GM19099 (cell line): ENCODE measurements at regions not wholly inside any gene's neighbourhood (a gene's known extent, or its start where the extent isn't known, plus 50 kb on each side); places are given as distances from the start of the nearest gene placed in this dataset.

Source experiments
- POLR2A ChIP-seq: IDR thresholded peaks from 3 replicates; pipeline ENCODE4 v1.6.1; 2011; ENCODE audit warnings: low read depth; ENCODE audit not compliant: insufficient read length; ENCODE audit errors: extremely low read depth

DNA sequence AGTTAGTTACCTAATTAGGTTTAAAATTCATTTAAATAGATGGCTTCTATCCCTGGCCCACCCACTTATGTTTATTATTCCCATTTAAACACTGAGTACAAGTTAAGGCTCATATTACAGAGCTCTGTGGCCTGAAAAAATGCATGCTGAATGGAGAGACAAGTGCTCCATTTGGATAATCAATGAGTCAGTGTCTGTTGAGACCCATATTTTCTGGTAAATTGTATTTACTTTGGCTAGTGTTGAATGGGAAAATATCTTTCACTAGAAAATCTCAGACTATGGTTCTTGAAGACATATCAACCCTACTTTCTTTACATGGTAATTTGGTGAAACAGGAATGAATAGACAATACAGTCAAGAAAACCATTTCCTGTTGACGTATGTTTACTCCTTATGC lies 356.0 kb downstream of the S1PR1 start:
- no peak for TF ChIP-seq POLR2A

DNA sequence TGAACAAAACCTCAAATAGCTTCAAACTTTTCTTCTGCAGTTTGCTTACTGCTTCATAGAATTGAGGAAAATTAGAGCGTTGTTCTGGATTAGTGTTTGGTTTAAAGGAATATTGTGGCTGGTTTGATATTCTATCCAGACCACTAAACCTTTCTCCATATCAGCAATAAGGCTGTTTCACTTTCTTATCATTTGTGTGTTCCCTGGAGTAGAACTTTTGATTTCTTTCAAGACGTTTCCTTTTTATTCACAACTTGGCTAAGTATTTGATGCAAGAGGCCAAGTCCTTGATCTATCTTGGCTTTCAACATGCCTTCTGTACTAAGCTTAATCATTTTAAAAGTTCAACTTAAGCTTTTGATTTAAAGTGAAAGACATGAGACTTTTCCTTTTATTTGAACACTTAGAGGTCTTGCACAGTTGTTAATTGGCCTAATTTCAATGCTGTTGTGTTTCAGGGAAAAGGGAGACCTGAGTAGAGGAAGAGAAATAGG lies 359.1 kb downstream of the S1PR1 start:
- no peak for TF ChIP-seq POLR2A

DNA sequence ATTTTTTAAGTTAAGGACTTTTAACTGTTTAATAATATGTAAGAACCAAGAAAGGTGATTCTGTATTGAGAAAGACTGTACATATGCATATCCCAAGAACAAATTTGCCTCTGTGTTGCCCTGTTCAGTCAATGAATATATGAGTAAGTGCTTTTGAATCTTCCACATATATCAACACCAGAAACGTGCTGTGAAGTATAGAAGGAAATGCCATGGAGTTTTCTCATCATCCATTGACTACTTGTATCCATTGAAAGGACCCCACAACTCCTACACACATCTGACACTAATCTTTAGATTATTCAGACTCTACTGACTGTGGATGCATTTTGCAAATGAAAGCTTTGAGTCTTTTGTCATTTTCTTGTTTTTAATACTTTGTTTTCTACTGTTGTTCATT lies 366.9 kb downstream of the S1PR1 start:
- no peak for TF ChIP-seq POLR2A

DNA sequence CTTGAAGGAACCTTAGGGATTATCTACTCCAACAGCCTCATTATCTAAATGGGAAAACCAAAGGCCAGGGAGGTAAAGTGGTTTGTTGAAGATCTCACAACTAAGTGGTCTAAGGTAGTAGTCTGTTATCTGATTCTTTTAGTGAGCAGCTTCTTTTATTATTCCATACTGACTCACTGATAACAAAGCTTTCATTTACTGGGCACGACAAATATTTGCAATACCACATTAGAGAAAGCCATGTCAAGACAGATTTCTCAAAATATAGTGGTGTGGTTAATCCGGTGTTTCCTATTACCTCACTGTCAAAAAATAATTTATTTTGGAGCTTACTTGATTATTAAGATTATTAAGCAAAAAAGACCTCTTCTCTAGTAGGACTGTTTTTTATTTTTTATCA lies 369.1 kb downstream of the S1PR1 start:
- TF ChIP-seq POLR2A = no peak

DNA sequence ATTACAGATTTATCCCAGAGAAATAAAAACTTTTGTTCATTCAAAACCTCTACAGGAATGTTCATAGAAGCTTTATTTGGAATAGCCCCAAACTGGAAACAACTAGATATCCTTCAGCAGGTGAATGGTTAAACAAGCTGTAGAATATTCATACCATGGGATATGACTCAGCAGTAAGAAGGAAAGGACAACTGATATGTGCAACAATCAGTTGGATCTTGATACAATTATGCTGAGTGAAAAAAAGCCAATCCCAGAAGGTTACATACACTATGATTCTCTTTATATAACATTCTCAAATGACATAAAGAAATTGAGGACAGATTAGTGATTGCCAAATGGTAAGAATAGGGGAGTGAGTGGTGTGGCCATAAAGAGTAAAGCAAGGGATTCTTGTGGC lies 376.7 kb downstream of the S1PR1 start:
- TF ChIP-seq POLR2A = no peak

DNA sequence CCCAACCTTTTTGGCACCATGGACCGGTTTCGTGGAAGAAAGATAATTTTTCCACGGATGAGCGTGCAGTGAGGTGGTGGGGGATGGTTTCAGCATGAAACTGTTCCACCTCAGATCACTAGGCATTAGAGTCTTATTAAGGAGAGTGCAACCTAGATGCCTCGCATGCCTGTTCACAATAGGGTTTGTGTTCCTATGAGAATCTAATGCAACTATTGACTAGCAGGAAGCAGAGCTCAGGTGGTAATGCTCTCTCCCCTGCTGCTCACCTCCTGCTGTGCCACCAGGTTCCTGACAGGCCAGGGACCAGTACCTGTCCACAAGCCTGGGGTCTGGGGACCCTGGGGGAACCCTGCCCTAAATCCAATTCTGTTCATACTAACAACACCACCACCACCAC lies 377.8 kb downstream of the OLFM3 start:
- no peak for TF ChIP-seq POLR2A

DNA sequence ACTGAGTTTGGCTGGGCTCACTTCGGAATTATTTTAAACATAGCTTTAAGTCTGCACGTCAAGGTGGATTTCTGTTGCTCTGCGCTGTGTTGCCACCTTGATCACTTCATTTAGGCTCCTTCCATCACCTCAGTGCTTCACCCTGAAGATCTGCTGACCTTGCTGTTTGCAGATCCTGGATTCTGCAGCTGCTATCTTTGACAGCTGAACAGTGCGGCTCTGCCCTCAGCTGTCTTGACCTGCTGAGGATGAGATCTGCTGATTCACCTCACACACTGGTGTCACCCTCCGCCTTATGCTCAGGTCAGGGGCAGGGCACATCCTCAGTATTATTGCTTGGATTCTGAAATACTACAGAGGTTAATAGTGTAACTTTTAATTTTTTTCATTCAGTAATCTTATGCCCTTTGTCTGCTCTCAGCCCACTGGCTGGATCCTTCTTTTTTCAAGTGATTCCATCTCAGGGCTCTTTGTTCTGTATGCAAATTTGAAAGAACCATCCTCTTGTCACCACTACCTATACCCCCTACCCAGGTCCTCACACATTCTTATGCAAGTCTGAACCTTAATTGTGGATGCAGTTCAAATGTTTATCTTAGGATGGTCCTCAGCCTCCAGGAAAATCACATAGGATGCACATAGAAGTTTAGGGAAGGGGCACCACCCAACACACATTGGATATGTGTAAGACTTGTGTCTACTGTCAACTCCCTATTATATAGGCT lies 364.0 kb downstream of the OLFM3 start:
- no peak for TF ChIP-seq POLR2A

DNA sequence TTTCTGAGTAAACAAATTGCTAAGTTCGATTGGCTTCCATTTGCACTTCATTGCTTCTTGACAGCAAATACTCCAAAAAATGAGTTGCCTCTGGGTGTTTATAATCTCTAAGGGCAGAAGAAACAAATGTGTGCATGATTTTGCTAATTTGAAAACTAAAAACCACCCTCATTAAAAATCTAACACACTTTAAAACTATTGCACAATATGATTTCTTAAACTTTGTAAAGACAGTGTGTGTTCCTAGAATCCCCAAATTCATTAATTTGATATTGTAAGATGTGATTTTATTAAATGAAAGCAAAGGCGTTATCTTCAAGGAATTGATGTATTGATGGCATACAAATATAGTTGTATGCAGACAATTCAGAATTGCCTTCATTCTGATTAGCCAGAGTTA lies 350.9 kb downstream of the OLFM3 start:
- TF ChIP-seq POLR2A = no peak

DNA sequence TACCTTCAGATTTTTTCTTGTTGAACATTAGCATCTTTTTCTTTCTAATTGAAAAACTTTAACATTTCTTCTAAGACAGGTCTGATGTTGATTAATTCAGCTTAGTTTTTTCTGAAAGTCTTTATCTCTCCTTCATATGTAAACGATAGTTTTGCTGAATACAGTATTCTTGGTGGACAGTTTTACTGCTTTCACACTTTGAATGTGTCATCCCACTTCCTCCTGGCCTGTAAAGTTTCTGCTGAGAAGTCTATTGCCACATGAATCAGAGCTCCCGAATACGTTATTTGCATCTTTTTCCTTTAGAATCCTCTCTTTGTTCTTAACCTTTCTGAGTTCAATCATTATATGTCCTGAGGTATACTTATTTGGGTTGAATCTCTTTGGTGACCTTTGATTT lies 344.2 kb downstream of the OLFM3 start:
- TF ChIP-seq POLR2A = no peak

DNA sequence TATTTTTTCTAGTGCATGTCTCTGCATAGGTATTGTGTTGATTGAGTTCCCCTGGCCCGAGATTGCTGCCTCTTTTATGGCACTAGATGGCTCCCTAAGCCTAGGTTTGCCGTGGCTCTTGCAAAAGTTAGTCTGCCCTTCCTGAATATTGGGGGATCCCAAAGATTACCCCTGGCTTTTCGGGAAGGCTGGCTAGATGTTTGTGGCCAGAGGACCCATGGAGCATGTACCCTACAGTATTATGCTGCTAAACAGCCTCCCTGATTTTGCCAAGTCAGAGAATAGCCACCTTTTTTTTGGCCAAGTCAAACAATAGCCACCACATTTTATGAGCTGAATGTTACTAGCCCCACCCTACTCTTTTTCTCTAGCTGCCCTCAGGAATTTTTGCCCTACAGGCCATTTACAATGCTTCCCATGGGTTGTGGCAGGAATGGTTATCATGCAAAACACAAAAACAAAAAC lies 343.2 kb downstream of the OLFM3 start:
- TF ChIP-seq POLR2A = no peak

DNA sequence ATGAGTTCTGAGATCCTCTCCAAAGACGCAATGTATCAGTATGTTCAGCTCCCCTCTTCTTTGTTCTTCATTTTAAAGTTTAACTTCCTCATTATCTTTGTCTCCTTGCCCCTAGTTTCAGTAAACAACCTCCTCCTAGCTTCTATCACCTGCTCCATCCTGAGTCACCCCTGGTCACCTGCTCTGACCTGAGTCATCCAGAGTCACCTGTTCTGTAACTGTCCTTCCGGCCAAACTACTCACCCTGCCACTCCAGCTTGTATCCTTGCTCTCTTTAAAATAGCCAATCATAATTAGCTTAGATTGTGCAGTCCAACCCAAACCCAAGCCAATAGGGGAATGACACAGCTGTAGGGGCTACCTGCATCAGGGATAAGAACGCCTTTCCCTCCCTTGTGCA lies 332.0 kb downstream of the OLFM3 start:
- TF ChIP-seq POLR2A = no peak

DNA sequence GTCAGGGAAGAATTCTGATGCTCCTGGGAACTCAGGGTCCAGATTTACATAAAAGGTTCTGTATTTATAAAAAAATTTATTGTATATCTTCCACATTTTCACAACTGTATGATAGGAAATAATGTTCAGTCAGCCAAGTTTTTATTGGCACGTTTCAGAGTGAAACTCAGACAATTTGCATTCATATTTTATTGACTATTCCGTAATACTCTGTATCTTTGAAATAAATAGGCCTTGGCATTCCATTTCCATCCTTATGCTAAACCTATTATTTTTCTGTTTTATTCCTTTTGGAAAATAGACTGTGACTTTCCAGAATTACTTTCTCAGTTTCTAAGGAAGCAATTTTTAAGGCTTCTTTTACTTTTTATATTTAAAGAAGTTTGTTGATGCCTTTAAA lies 329.0 kb downstream of the OLFM3 start:
- no peak for TF ChIP-seq POLR2A

DNA sequence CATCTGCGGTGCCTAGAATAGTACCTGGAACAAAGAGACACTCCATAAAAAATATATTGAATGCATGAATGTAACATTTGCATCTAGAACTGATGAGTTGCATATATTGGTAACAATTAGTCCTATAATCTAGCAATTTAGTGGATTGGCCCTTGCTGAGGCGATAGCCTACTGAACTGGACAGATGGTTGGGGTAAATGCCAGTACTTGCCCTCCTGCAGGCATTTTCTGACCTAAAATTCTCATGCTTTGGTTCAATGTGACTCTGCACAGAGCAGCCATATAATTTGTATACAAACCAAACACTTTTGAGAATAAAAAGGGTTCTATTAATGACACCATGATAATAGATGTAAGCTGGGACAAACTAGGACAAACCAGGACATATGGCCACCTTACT lies 313.6 kb downstream of the OLFM3 start:
- no peak for TF ChIP-seq POLR2A

DNA sequence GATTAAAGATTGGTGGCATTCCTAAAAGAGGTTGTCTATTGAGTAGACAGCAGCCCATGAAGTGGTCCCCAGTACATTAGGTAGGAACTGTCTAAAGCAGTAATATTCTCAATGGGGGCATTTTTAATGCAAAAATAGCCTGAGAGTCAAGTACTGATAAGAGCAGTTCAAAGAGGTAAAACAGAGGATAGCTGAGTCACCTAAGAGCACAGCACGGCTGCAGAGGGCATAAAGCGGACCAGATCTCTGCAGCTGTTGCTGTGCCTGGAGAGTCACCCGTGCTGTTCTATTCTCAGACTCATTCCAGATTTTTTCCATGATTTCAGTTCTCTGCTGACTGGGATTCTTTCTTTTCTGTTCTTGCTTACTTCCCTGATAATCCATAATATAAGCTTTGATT lies 313.2 kb downstream of the OLFM3 start:
- TF ChIP-seq POLR2A = no peak

DNA sequence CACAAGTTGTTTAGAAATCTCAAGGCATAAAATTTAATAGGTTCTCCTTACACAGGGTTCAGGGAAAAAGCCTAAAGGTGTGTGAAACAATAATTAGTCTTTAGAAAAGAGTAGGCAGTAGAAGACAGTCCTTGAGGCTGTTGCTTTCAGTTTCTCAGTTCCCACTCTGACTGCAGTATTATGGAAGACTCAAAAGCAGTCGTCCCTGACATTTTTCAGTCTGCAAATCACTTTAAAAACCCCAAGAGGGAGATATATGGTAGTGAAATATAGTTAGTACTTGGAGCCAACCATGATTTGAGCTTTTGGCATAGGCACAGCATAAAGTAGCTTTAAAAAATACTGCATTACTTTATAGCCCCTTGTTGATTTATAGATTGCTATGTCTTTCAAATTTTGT lies 299.7 kb downstream of the OLFM3 start:
- no peak for TF ChIP-seq POLR2A

DNA sequence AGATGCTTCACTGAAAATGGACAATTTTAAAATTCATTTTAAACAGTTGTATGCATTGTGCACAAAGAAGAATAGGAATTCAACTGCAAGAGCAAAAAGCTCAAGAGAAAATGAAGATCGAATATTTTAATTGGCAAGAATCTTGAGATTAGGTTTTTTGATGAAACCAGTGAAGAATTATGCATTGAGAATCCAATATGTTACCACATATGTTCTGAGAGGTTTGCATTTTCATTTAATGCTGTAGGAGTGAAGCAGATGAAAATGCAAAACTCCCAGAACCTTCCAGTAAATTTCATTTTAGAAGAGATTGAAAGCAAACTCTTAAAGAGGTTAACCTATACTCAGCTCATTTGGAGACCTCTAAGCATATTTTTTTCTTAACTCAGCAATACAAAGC lies 298.0 kb downstream of the OLFM3 start:
- no peak for TF ChIP-seq POLR2A

DNA sequence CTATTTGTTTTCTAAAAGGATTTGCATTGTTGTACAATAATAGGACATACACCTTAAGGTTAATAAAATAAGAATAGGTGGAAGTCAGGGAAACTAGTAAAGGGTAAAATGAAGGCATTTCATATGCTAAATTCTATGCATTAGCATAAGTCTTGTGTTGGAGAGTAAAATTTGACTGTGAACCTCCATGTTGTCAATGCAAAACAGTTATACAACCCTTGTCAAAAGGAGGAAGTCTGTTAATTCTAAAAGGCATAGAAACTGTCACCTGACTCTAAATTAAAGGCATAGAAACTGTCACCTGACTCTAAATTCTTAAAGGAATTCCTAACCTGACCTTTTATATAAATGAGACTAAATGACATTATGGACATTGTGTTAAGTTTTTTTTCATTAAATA lies 291.8 kb downstream of the OLFM3 start:
- TF ChIP-seq POLR2A = no peak
